HG03521 (cell line): ENCODE measurements at regions not wholly inside any gene's neighbourhood (a gene's known extent, or its start where the extent isn't known, plus 50 kb on each side); places are given as distances from the start of the nearest gene placed in this dataset.
A peak's percentile ranks its signal among the peaks of the same experiment; 100 is the strongest.
"Not testable (repeated sequence)": the region's sequence is repeated elsewhere in the genome, so short reads cannot be mapped to it uniquely, and the experiment has no call there.

Source experiments
- ATAC-seq: cut with Tn5 transposase; IDR thresholded peaks from one replicate; pipeline ENCODE4 v1.9.1; 2021; ENCODE audit warnings: mild to moderate bottlenecking, moderate library complexity; ENCODE audit not compliant: unreplicated experiment

- no peak for ATAC-seq
These were observed 572.9 kb upstream of the SGCD start for GRCh38 chr5:155753943-155754581.

GRCh38 chr5:155759252-155759651, 567.7 kb upstream of the SGCD start:
- ATAC-seq = no peak

DNA sequence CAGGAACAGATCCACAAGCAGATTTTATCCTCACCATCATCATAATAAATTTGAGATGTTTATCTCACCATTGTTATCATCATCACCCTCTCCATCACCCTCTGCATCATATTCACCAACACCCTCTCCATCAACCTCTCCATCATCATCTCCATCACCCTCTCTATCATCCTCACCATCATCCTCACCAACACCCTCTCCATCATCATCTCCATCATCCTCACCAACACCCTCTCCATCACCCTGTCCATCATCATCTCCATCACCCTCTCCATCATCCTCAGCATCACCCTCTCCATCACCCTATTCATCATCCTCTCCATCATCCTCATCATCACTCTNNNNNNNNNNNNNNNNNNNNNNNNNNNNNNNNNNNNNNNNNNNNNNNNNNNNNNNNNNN, 567.0 kb upstream of the SGCD start:
- ATAC-seq = no peak

DNA sequence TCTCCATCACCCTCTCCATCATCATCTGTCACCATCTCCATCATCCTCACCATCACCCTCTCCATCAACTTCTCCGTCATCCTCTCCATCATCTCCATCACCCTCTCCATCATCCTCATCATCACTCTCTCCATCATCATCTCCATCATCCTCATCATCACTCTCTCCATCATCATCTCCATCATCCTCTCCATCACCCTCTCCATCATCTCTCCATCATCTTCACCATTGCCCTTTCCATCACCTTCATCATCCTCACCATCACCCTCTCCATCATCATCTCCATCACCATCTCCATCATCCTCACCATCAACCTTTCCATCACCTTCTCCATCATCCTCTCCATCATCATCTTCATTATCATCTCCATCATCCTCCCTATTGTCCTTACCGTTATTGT, 565.5 kb upstream of the SGCD start:
- no peak for ATAC-seq

DNA sequence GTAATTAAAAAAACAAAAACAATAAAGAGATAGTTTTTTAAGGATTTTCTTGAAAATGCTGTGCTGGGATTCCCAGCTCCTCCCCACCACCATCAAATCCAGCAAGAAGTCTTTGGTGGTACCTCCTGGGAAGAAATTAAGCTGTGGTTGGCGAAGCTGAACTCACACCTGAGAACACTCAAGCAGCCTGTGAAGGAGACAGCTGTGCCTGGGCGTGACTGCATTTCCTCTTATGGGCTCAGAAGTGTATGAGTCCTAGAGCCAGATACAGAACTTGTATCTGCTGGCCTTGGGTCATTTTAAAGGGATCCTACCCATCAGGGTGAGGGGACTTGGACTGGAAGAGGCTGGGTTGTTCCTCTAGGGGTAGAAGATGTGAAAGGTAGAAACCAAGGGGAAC, 561.2 kb upstream of the SGCD start:
- ATAC-seq = no peak

- no peak for ATAC-seq
These were observed 559.5 kb upstream of the SGCD start for GRCh38 chr5:155767470-155767869.

DNA sequence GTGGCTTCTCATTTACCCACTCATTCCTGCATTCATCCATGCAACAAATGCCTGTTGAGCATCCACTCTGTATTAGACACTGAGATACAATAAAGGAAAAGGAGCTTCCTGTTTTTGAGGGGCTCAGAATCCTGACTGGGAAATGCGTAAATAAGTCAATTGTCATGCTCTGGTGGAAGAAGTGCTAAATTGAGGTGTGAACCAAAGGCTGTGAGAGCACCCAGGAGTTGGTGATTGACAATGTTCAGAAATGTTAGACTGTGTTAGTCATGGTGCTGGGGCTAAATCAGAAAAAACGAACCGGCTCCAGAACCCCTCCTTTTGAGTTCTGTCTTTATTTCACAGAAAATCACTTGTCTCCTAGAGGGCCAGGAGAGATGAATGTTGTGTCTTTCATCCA, 558.6 kb upstream of the SGCD start:
- no peak for ATAC-seq

DNA sequence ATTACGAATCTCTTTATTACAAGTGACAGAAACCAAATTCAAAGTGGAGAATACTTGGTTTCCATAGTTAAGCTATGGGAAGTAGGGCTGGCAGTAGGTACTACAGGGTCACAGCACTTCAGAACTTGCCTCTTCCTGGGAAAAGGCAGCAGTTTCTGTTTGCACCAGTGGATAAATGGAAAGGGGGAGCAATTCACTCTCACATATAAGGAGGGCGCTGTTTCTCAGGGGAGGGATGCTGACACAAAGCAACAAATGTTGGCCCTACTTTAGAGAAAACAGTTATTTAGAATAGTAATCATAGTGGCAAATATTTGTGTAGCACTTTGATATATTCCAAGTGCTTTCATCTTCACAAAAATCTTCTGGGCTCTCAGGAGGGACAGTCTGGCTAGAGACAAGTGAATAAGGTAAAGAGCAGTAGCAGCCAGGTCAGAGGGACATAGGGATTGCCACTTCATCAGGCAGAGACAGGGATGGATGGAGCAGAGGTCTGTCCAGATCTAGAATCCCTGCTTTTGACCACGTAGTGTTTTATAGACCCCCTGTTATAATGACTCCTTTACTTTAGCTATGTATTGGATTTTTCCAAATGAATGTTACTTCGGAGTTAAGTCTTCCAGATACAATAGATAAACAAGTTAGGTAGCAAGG, 554.8 kb upstream of the SGCD start:
- no peak for ATAC-seq

DNA sequence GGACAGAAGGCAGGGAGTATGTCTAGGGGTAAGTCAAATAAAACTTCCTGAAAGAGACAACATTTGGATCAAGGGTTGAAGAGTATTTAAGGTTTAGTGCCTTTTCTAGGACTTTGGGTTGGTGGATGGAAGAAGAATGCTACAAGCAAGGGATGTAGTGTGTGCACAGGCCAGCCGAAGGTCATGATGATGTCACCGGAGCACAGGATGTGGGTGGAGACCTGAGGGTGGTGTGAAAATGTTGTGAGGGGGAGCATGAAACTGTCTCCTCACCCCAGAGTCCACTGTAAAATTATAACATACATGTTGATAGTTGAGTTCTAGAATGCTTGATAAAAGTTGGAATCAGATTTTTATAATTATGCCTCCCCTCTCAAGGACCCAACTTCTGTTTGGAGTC, 553.3 kb upstream of the SGCD start:
- no peak for ATAC-seq

GRCh38 chr5:155780260-155780659, 546.7 kb upstream of the SGCD start:
- ATAC-seq = no peak

DNA sequence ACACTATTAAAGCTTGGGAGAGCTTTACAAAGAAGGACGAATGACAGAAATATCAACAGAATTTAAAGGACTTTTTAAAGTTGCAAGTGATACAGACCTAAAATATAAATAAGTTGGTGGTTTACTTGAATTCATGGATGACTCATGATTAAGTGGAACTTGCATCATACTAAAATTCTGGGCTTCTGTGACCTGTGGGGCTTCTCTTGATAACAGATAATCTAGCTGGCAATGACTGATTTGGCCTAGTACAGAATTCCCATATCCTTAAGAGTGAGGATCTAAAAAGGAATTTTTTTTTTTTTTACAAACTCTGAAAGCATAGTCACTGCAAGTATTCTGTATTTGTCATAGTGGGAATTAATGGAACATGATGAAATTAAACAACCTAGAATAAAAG, 543.7 kb upstream of the SGCD start:
- no peak for ATAC-seq

DNA sequence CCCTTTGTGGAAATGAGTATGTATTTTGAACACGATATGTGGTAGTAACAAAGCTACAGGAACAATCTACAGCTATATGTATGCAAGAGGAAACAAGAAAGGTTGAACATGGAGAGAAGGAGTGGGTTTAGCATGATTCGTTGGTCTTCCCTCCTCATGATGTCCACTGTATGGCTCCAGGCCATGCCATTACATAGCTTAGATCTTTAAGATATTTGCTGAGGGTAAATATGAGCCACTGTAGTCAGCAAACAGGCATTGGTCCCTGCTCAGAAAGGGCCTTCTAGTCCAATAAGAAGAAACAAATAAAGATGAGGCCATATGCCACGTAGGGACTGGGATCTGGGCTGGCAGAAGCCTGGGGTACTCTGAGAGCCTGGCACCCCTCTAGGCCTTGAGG, 543.2 kb upstream of the SGCD start:
- no peak for ATAC-seq

DNA sequence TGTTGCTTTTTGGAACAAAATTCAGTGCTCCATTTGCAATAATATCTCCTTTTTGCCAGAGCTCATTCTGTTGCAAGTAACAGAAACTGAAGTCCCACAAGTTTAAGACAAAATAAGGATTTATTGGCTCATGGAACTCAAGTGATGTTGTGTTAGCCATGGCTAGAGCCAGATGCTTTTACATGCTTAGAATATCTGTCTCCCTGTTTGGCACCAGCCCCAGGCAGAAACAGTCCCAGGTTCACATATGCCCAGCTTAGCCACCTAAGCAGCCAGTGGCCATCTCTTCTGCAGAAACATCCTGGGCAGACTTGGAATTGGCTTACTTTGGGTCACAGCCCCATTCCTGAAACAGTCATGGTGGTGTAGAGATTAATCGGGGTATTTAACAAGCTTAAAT, 540.9 kb upstream of the SGCD start:
- ATAC-seq = no peak

GRCh38 chr5:155792873-155793272, 534.1 kb upstream of the SGCD start:
- no peak for ATAC-seq

- ATAC-seq = no peak
These were observed 532.2 kb upstream of the SGCD start for GRCh38 chr5:155794795-155795194.

- ATAC-seq = no peak
These were observed 527.7 kb upstream of the SGCD start for GRCh38 chr5:155799308-155799707.

- ATAC-seq = no peak
These were observed 518.9 kb upstream of the SGCD start for GRCh38 chr5:155807884-155808576.

- ATAC-seq = no peak
These were observed 511.7 kb upstream of the SGCD start for GRCh38 chr5:155815248-155815647.

GRCh38 chr5:155822177-155822576, 504.8 kb upstream of the SGCD start:
- no peak for ATAC-seq

GRCh38 chr5:155826611-155827507, 500.1 kb upstream of the SGCD start:
- ATAC-seq = no peak

DNA sequence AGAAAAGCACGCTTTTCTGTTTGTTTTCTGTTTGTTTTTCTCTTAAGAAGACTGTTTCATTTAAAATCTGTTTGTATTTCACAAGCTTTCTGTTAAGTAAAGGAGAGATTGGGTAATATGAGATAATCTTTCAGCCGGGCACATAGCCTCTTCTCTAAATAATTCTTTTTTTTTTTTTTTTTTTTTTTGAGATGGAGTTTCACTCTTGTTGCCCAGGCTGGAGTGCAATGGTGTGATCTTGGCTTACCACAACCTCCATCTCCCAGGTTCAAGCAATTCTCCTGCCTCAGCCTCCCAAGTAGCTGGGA, 499.5 kb upstream of the SGCD start:
- ATAC-seq = not testable (repeated sequence)

DNA sequence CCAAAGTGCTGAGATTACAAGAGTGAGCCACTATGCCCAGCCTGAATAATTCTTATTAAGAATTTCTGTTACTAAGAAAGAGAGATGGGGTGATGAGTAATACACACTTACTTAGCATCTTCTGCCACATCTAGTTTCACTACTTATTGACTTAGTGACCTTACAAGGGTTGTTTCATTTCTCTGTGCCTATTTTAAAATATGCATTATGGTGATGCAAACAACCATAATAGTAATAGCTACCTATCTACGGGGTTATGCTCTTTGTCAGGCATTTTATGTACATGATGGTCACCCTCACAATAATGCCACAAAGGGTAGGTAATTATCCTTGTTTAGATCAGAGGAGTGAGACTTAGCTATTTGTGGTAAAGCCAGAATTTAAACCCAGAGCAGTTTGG, 499.0 kb upstream of the SGCD start:
- peak; percentile 93 for ATAC-seq
